ENCODE measurements at regions not wholly inside any gene's neighbourhood (a gene's known extent, or its start where the extent isn't known, plus 50 kb on each side); places are given as distances from the start of the nearest gene placed in this dataset.

DNA sequence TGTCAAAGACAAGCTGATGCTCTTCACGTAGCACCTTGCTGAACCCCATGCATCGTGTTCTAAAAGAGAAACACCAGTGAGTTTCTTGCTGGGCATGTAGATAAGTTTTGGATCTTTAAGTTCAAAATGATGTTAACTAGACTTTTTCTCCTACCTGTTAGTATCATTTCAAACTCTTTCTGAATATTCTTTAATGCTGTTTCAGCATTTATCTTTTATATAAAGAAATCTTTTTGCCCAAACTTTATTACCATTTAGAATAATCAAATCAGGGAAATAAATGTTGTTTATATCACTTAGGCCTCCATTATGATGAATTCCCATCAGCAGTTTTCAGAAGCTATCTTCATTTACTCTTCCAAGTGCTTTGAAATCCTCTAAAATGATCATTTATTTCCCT, 542.8 kb downstream of the CDH10 start:
- H3K9ac ChIP-seq (ENCODE audit: control insufficient read depth, insufficient read depth, low read length) = no peak overlapping the region
- H3K4me2 ChIP-seq (ENCODE audit: control insufficient read depth, insufficient read depth) = no peak overlapping the region
- H3K27ac ChIP-seq (ENCODE audit: control insufficient read depth, insufficient read depth) = no peak overlapping the region
- ChIA-PET RAD21 (ENCODE audit: unreplicated experiment) (no interaction called here), POLR2A (no interaction called here), SMC1A (ENCODE audit: uncharacterized antibody, unreplicated experiment) (interaction anchor here (0.6 kb wide), 1 partner anchor 8 kb away, joined by 4 read pairs; no protein-coding TSS in a partner anchor), CTCF (no interaction called here)
- 8% methylated on average over 2 of the region's 2 CpGs for WGBS (ENCODE audit: insufficient coverage, insufficient replicate concordance, low lambda C conversion rate, missing lambda C conversion rate)
- ATAC-seq (no peak), FAIRE-seq (no peak), DNase-seq (ENCODE audit: low read depth, low spot score) (no peak)
- H3K4me1 ChIP-seq (ENCODE audit: control insufficient read depth, insufficient read depth, low read length) = no peaks in the 10 kb centered on the region
- no peaks in the 10 kb centered on the region for H3K9me3 ChIP-seq (replicated peaks; ENCODE audit: control insufficient read depth, insufficient read depth, low read length)
- no peak overlapping the region for H2AFZ ChIP-seq (ENCODE audit: control insufficient read depth, low read depth, low read length)
- no peaks in the 10 kb centered on the region for H4K20me1 ChIP-seq (ENCODE audit: control insufficient read depth, insufficient read depth)
- no peaks in the 10 kb centered on the region for H3K36me3 ChIP-seq (ENCODE audit: control insufficient read depth in 2 of 2, insufficient read depth in 2 of 2, low read length in 1 of 2)
- H3K4me3 ChIP-seq = no peak overlapping the region
- in situ Hi-C loops (cut with MboI) = no loop called here
- TF ChIP-seq POLR2A (IDR thresholded peaks at IDR 0.05; ENCODE audit: low read depth, low read length) = no peak
- no peak for TF ChIP-seq EGR1 (IDR thresholded peaks at IDR 0.05; ENCODE audit: borderline replicate concordance in 1 of 2, low read depth in 2 of 2, low read length in 2 of 2)
- TF ChIP-seq, protein P1, sequence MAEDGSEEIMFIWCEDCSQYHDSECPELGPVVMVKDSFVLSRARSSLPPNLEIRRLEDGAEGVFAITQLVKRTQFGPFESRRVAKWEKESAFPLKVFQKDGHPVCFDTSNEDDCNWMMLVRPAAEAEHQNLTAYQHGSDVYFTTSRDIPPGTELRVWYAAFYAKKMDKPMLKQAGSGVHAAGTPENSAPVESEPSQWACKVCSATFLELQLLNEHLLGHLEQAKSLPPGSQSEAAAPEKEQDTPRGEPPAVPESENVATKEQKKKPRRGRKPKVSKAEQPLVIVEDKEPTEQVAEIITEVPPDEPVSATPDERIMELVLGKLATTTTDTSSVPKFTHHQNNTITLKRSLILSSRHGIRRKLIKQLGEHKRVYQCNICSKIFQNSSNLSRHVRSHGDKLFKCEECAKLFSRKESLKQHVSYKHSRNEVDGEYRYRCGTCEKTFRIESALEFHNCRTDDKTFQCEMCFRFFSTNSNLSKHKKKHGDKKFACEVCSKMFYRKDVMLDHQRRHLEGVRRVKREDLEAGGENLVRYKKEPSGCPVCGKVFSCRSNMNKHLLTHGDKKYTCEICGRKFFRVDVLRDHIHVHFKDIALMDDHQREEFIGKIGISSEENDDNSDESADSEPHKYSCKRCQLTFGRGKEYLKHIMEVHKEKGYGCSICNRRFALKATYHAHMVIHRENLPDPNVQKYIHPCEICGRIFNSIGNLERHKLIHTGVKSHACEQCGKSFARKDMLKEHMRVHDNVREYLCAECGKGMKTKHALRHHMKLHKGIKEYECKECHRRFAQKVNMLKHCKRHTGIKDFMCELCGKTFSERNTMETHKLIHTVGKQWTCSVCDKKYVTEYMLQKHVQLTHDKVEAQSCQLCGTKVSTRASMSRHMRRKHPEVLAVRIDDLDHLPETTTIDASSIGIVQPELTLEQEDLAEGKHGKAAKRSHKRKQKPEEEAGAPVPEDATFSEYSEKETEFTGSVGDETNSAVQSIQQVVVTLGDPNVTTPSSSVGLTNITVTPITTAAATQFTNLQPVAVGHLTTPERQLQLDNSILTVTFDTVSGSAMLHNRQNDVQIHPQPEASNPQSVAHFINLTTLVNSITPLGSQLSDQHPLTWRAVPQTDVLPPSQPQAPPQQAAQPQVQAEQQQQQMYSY (CRISPR knock-in tag; IDR thresholded peaks at IDR 0.05) = no peak
- no peak for TF ChIP-seq ZNF384 (IDR thresholded peaks at IDR 0.05; ENCODE audit: borderline replicate concordance, low read depth, low read length)
- no peak for TF ChIP-seq JUNB (IDR thresholded peaks at IDR 0.05)
- TF ChIP-seq SRF (IDR thresholded peaks at IDR 0.05; ENCODE audit: low read depth in 2 of 2, low read length in 2 of 2) = no peak
- no TSS peak for BruUV-seq (replicated peaks)
- H3K27me3 ChIP-seq (replicated peaks in 1 of 2; ENCODE audit: control insufficient read depth in 2 of 2, insufficient read depth in 2 of 2, low read length in 1 of 2) = no peaks in the 10 kb centered on the region
- intact Hi-C loops (cut with micrococcal nuclease; ENCODE audit: unreplicated experiment) = no loop called here
- H3K79me2 ChIP-seq (ENCODE audit: control insufficient read depth, insufficient read depth, low read length) = no peaks in the 10 kb centered on the region

Data from GM12878 (cell line).